ENCODE measurements at regions not wholly inside any gene's neighbourhood (a gene's known extent, or its start where the extent isn't known, plus 50 kb on each side); places are given as distances from the start of the nearest gene placed in this dataset.
A peak's percentile ranks its signal among the peaks of the same experiment; 100 is the strongest.

DNA sequence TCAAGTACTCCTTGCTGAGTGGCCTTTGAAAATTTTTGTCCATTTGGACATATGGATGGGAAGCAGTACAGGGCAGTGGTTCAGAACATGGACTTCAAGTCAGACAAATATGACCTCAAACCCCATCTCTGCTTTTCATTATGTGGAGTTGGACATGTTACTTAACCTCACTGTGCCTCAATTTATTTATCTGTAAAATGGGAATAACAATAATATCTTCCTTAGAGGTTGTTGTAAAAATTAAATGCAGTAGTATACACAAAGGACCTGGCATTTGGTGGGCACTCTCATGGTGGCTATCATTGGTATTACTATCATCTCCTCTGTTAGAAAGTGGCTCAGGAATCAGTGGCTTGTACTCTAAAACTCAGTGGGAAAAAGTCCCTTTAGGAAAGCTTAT lies 204.0 kb upstream of the MYLIP start:
- H3K4me1 ChIP-seq (ENCODE audit: control insufficient read depth in 1 of 2, insufficient read depth in 2 of 2, low read length in 2 of 2): peaks cover 32 to 42% of the 10 kb centered on the region in 2 donors
- H3K27ac Mint-ChIP-seq: no peak overlapping the region
- H3K27me3 Mint-ChIP-seq (ENCODE audit: low read depth in 3 of 3): peaks cover 0 to 2% (median 0%) of the 10 kb centered on the region in 3 donors
- H3K36me3 ChIP-seq (replicated peaks in 1 of 2; ENCODE audit: control insufficient read depth in 1 of 2, insufficient read depth in 2 of 2, low read length in 2 of 2): no peaks in the 10 kb centered on the region
- H3K9me3 Mint-ChIP-seq: peaks cover 0 to 6% (median 2%) of the 10 kb centered on the region in 7 donors
- H3K36me3 Mint-ChIP-seq: peaks cover 3 to 7% of the 10 kb centered on the region in 2 donors
- intact Hi-C loops (cut with micrococcal nuclease): no loop called here
- no peaks in the 10 kb centered on the region for H4K20me1 ChIP-seq (ENCODE audit: insufficient read depth, low read length)
- H3K4me1 Mint-ChIP-seq: peaks cover 40% of the 10 kb centered on the region
- no peak overlapping the region for H3K4me2 ChIP-seq (replicated peaks; ENCODE audit: extremely low read depth, low read length, poor library complexity, severe bottlenecking)
- H3K27ac ChIP-seq (ENCODE audit: low read depth in 1 of 2, low read length in 2 of 2): no peak overlapping the region
- DNase-seq: no peak
- no peaks in the 10 kb centered on the region for H3K9me3 ChIP-seq (replicated peaks in 1 of 2; ENCODE audit: control insufficient read depth in 1 of 2, insufficient read depth in 1 of 2, low read length in 2 of 2)
- H3K4me3 Mint-ChIP-seq: no peak overlapping the region
- no peak overlapping the region for H3K9ac ChIP-seq (ENCODE audit: insufficient read depth, low read length, poor library complexity, severe bottlenecking)
- no peaks in the 10 kb centered on the region for H3K27me3 ChIP-seq (ENCODE audit: control insufficient read depth in 2 of 2, insufficient read depth in 2 of 2, low read length in 2 of 2)
- no peak for TF ChIP-seq CTCF (IDR thresholded peaks at IDR 0.05)
- H3K4me3 ChIP-seq (replicated peaks in 1 of 3; ENCODE audit: low read depth in 2 of 3, low read length in 3 of 3): no peak overlapping the region
- no peak overlapping the region for H2AFZ ChIP-seq (ENCODE audit: insufficient read depth, low read depth, low read length, poor library complexity, severe bottlenecking)
- no peaks in the 10 kb centered on the region for H3K79me2 ChIP-seq (ENCODE audit: insufficient read depth, low read length)

DNA sequence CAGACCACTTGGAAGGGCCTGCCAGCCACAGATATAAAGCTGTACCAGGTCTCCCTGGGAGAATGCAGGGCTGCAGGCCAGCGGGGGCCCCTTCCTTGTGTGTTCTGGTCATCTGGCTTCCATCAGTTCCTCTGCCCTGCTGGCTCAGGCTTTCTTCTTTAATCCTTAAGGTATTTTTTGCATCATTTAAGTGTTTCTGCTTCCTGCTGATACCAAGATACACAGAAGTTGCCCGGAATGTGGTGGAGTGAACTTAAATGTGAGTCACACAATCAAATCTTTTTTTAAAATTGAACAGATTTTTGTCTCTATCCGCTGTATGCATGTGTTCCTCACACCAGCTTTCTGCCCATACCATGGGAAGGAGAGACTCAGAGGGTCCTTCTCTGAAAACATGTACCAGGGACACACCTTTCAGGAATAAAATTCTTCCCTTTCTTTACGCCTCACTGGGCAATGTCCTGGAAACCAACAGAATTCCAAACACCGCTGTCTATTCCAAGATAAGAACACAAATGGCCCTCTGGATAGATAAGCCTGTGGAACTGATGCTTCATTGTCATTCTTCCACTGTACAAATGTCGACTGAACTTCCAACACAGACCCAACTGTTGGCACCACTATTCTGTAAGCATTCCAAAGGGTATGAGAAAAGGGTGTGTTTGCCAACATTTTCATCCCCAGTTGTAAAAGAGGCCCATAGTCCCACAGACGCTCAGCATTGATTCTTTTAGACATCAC lies 206.2 kb upstream of the MYLIP start:
- Histone ChIP-seq H3K79me2 (ENCODE audit: insufficient read depth, low read length) (no peaks in the 10 kb centered on the region), H3K9ac (ENCODE audit: insufficient read depth, low read length, poor library complexity, severe bottlenecking) (no peak overlapping the region), H3K4me1 (ENCODE audit: control insufficient read depth in 1 of 2, insufficient read depth in 2 of 2, low read length in 2 of 2) (peaks cover 17 to 24% of the 10 kb centered on the region in 2 donors), H3K27ac (ENCODE audit: low read depth in 1 of 2, low read length in 2 of 2) (no peak overlapping the region), H3K4me3 (replicated peaks in 1 of 3; ENCODE audit: low read depth in 2 of 3, low read length in 3 of 3) (no peak overlapping the region), H3K36me3 (replicated peaks in 1 of 2; ENCODE audit: control insufficient read depth in 1 of 2, insufficient read depth in 2 of 2, low read length in 2 of 2) (no peaks in the 10 kb centered on the region), H3K9me3 (replicated peaks in 1 of 2; ENCODE audit: control insufficient read depth in 1 of 2, insufficient read depth in 1 of 2, low read length in 2 of 2) (no peaks in the 10 kb centered on the region), H4K20me1 (ENCODE audit: insufficient read depth, low read length) (no peaks in the 10 kb centered on the region), H3K27me3 (ENCODE audit: control insufficient read depth in 2 of 2, insufficient read depth in 2 of 2, low read length in 2 of 2) (no peaks in the 10 kb centered on the region), H2AFZ (ENCODE audit: insufficient read depth, low read depth, low read length, poor library complexity, severe bottlenecking) (peak overlapping the region; percentile 0), H3K4me2 (replicated peaks; ENCODE audit: extremely low read depth, low read length, poor library complexity, severe bottlenecking) (no peak overlapping the region)
- H3K4me1 Mint-ChIP-seq: peaks cover 26% of the 10 kb centered on the region
- H3K9me3 Mint-ChIP-seq: peaks cover 0 to 6% (median 2%) of the 10 kb centered on the region in 7 donors
- intact Hi-C loops (cut with micrococcal nuclease): no loop called here
- H3K36me3 Mint-ChIP-seq: peaks cover 2 to 3% of the 10 kb centered on the region in 2 donors
- no peak overlapping the region for H3K4me3 Mint-ChIP-seq
- no peak overlapping the region for H3K27ac Mint-ChIP-seq
- no peak for TF ChIP-seq CTCF (IDR thresholded peaks at IDR 0.05)
- DNase-seq: no peak
- 25% methylated on average over 1 of the region's 7 CpGs for WGBS (ENCODE audit: insufficient coverage)
- peaks cover 0 to 2% (median 0%) of the 10 kb centered on the region in 3 donors for H3K27me3 Mint-ChIP-seq (ENCODE audit: low read depth in 3 of 3)

All from CD14-positive monocyte (primary cell).